SH-SY5Y (cell line): ENCODE measurements at regions not wholly inside any gene's neighbourhood (a gene's known extent, or its start where the extent isn't known, plus 50 kb on each side); places are given as distances from the start of the nearest gene placed in this dataset.

Experiments used
- GATA2 ChIP-seq: IDR thresholded peaks from 2 replicates; pipeline ENCODE4 v1.6.1; 2011; ENCODE audit warnings: mild to moderate bottlenecking, low read depth, low read length
- GATA3 ChIP-seq: IDR thresholded peaks from 2 replicates; pipeline ENCODE4 v1.6.1; 2011; ENCODE audit warnings: low read depth, mild to moderate bottlenecking, low read length, moderate library complexity

DNA sequence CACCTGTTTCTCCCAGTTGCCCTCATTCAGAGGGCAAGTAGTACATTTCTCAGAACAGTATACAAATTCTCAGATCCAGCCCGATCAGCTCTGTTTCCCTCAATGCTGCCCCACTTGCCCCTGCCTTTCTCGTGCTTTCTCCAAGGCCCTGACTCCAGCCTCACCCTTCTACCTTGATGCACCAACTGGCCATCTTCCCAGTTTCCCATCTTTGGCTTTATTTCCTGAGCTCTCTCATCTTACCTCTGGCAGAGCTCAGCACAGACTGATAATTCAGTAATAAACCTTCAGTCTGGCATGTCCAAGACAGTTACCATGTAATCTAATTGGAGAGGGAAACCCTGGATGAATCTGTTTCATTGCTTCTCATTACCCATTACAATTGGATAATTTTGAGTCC is 184.5 kb upstream of the ISX start:
- TF ChIP-seq GATA3 (no peak), GATA2 (no peak)
